Activated T-helper 1 cell treated with anti-CD3 and anti-CD28 coated beads, Interleukin-12 subunit alpha, Interleukin-12 subunit beta, Interleukin-2, Interleukin-4 antibody, amounts not matched to agents 30 ng/mL and 10 ng/mL and 1 ng/mL, durations not matched to agents 14 hours and 24 hours and 36 hours (primary cell): ENCODE measurements at regions not wholly inside any gene's neighbourhood (a gene's known extent, or its start where the extent isn't known, plus 50 kb on each side); places are given as distances from the start of the nearest gene placed in this dataset.

ENCODE experiments used
- DNase-seq: peaks from one replicate; pipeline ENCODE4 v3.0.0; 2021; ENCODE audit warnings: low spot score
- H3K27ac Mint-ChIP-seq: one replicate; pipeline ENCODE4 v1.8.0; 2021; ENCODE audit warnings: mild to moderate bottlenecking, mixed read lengths
- H3K27me3 Mint-ChIP-seq: one replicate; pipeline ENCODE4 v1.8.0; 2022; ENCODE audit warnings: mild to moderate bottlenecking, moderate library complexity, mixed read lengths; ENCODE audit not compliant: insufficient read depth
- H3K36me3 Mint-ChIP-seq: one replicate; pipeline ENCODE4 v1.8.0; 2021; ENCODE audit warnings: low read depth, mixed read lengths
- H3K4me1 Mint-ChIP-seq: one replicate; pipeline ENCODE4 v1.8.0; 2021; ENCODE audit warnings: low read depth, mixed read lengths
- H3K4me3 Mint-ChIP-seq: one replicate; pipeline ENCODE4 v1.8.0; 2021; ENCODE audit warnings: mild to moderate bottlenecking, moderate library complexity, mixed read lengths
- H3K9me3 Mint-ChIP-seq: one replicate; pipeline ENCODE4 v1.8.0; 2021; ENCODE audit warnings: mixed read lengths
- intact Hi-C: fragments of 100-400 bp; cut with micrococcal nuclease; formaldehyde crosslinking; loops from one replicate; pipeline ENCODE4 v1.15.1; 2024

GRCh38 chr2:6310256-6311215 lies 555.2 kb downstream of the CMPK2 start:
- DNase-seq = no peak

GRCh38 chr2:6312367-6312766 lies 553.3 kb downstream of the CMPK2 start:
- no peaks in the 10 kb centered on the region for H3K27me3 Mint-ChIP-seq
- H3K4me3 Mint-ChIP-seq = no peak overlapping the region
- no peaks in the 10 kb centered on the region for H3K36me3 Mint-ChIP-seq
- DNase-seq = no peak
- H3K9me3 Mint-ChIP-seq = no peaks in the 10 kb centered on the region
- H3K27ac Mint-ChIP-seq = no peak overlapping the region
- intact Hi-C loops = no loop called here
- H3K4me1 Mint-ChIP-seq = no peaks in the 10 kb centered on the region

More at GRCh38 chr2:6310256-6311215, 555.2 kb downstream of the CMPK2 start:
- intact Hi-C loops = no loop called here
- no peak overlapping the region for H3K27ac Mint-ChIP-seq
- H3K36me3 Mint-ChIP-seq = no peaks in the 10 kb centered on the region
- H3K9me3 Mint-ChIP-seq = peaks cover 1% of the 10 kb centered on the region
- H3K27me3 Mint-ChIP-seq = no peaks in the 10 kb centered on the region
- H3K4me3 Mint-ChIP-seq = no peak overlapping the region
- H3K4me1 Mint-ChIP-seq = no peaks in the 10 kb centered on the region

- Mint-ChIP-seq H3K4me3 (no peak overlapping the region), H3K27me3 (no peaks in the 10 kb centered on the region), H3K27ac (no peak overlapping the region), H3K9me3 (no peaks in the 10 kb centered on the region), H3K4me1 (no peaks in the 10 kb centered on the region), H3K36me3 (no peaks in the 10 kb centered on the region)
- no peak for DNase-seq
- intact Hi-C loops = no loop called here
Observed at GRCh38 chr2:6314218-6314960, 551.3 kb downstream of the CMPK2 start.

- no peaks in the 10 kb centered on the region for H3K27me3 Mint-ChIP-seq
Observed at GRCh38 chr2:6325616-6326015, 540.1 kb downstream of the CMPK2 start.

GRCh38 chr2:6326958-6327357 lies 538.7 kb downstream of the CMPK2 start:
- Mint-ChIP-seq H3K9me3 (peaks cover 10% of the 10 kb centered on the region), H3K4me1 (no peaks in the 10 kb centered on the region), H3K27me3 (no peaks in the 10 kb centered on the region), H3K36me3 (no peaks in the 10 kb centered on the region), H3K4me3 (no peak overlapping the region), H3K27ac (no peak overlapping the region)
- no peak for DNase-seq
- intact Hi-C loops = no loop called here

More at GRCh38 chr2:6325616-6326015, 540.1 kb downstream of the CMPK2 start:
- DNase-seq = no peak
- intact Hi-C loops = no loop called here
- no peaks in the 10 kb centered on the region for H3K4me1 Mint-ChIP-seq
- no peaks in the 10 kb centered on the region for H3K36me3 Mint-ChIP-seq
- H3K9me3 Mint-ChIP-seq = peaks cover 7% of the 10 kb centered on the region
- H3K27ac Mint-ChIP-seq = no peak overlapping the region
- H3K4me3 Mint-ChIP-seq = no peak overlapping the region

- no peak overlapping the region for H3K4me3 Mint-ChIP-seq
- no peak overlapping the region for H3K27ac Mint-ChIP-seq
- no peaks in the 10 kb centered on the region for H3K27me3 Mint-ChIP-seq
- peaks cover 3% of the 10 kb centered on the region for H3K9me3 Mint-ChIP-seq
- no peaks in the 10 kb centered on the region for H3K4me1 Mint-ChIP-seq
- no peak for DNase-seq
- no peaks in the 10 kb centered on the region for H3K36me3 Mint-ChIP-seq
- intact Hi-C loops = no loop called here
Observed at GRCh38 chr2:6336752-6337471, 528.8 kb downstream of the CMPK2 start.

GRCh38 chr2:6337472-6337820 lies 528.3 kb downstream of the CMPK2 start:
- no peak for DNase-seq

GRCh38 chr2:6341588-6342129 lies 524.0 kb downstream of the CMPK2 start:
- DNase-seq = no peak
- no peaks in the 10 kb centered on the region for H3K36me3 Mint-ChIP-seq
- H3K4me1 Mint-ChIP-seq = no peaks in the 10 kb centered on the region
- H3K4me3 Mint-ChIP-seq = no peak overlapping the region
- H3K27me3 Mint-ChIP-seq = no peaks in the 10 kb centered on the region
- no peak overlapping the region for H3K27ac Mint-ChIP-seq
- no peaks in the 10 kb centered on the region for H3K9me3 Mint-ChIP-seq
- intact Hi-C loops = no loop called here

More at GRCh38 chr2:6337472-6337820, 528.3 kb downstream of the CMPK2 start:
- H3K4me1 Mint-ChIP-seq = no peaks in the 10 kb centered on the region
- H3K27ac Mint-ChIP-seq = no peak overlapping the region
- H3K27me3 Mint-ChIP-seq = no peaks in the 10 kb centered on the region
- intact Hi-C loops = no loop called here
- H3K36me3 Mint-ChIP-seq = no peaks in the 10 kb centered on the region
- H3K4me3 Mint-ChIP-seq = no peak overlapping the region
- H3K9me3 Mint-ChIP-seq = no peaks in the 10 kb centered on the region

GRCh38 chr2:6342273-6342920 lies 523.3 kb downstream of the CMPK2 start:
- Mint-ChIP-seq H3K27ac (no peak overlapping the region), H3K27me3 (no peaks in the 10 kb centered on the region), H3K36me3 (no peaks in the 10 kb centered on the region), H3K4me1 (no peaks in the 10 kb centered on the region), H3K4me3 (no peak overlapping the region), H3K9me3 (no peaks in the 10 kb centered on the region)
- intact Hi-C loops = no loop called here
- no peak for DNase-seq

GRCh38 chr2:6343076-6343475 lies 522.6 kb downstream of the CMPK2 start:
- DNase-seq = no peak
- Mint-ChIP-seq H3K4me1 (no peaks in the 10 kb centered on the region), H3K36me3 (no peaks in the 10 kb centered on the region), H3K27ac (no peak overlapping the region), H3K4me3 (no peak overlapping the region), H3K27me3 (no peaks in the 10 kb centered on the region), H3K9me3 (no peaks in the 10 kb centered on the region)
- intact Hi-C loops = no loop called here

GRCh38 chr2:6352247-6352646 lies 513.5 kb downstream of the CMPK2 start:
- Mint-ChIP-seq H3K27ac (no peak overlapping the region), H3K4me1 (no peaks in the 10 kb centered on the region), H3K36me3 (no peaks in the 10 kb centered on the region), H3K9me3 (no peaks in the 10 kb centered on the region), H3K27me3 (no peaks in the 10 kb centered on the region), H3K4me3 (no peak overlapping the region)
- intact Hi-C loops = no loop called here
- no peak for DNase-seq

GRCh38 chr2:6352906-6353515 lies 512.7 kb downstream of the CMPK2 start:
- no peak overlapping the region for H3K4me3 Mint-ChIP-seq
- no peaks in the 10 kb centered on the region for H3K9me3 Mint-ChIP-seq
- no peaks in the 10 kb centered on the region for H3K36me3 Mint-ChIP-seq
- no peak for DNase-seq
- intact Hi-C loops = no loop called here
- no peaks in the 10 kb centered on the region for H3K27me3 Mint-ChIP-seq
- H3K4me1 Mint-ChIP-seq = no peaks in the 10 kb centered on the region
- H3K27ac Mint-ChIP-seq = no peak overlapping the region
